ENCODE measurements at regions not wholly inside any gene's neighbourhood (a gene's known extent, or its start where the extent isn't known, plus 50 kb on each side); places are given as distances from the start of the nearest gene placed in this dataset.

- no TSS peak for BruUV-seq (replicated peaks)
- in situ Hi-C loops (cut with HindIII; ENCODE audit: low pct_unique_long_range_greater_than_20kb, low sequenced_read_pairs) = no loop called here
- H3K4me3 ChIP-seq (ENCODE audit: low read depth in 2 of 2, low read length in 2 of 2) = no peak overlapping the region
- H3K36me3 ChIP-seq (ENCODE audit: control insufficient read depth, insufficient read depth, low read length) = no peaks in the 10 kb centered on the region
- no peak for ATAC-seq
- H3K27me3 ChIP-seq (ENCODE audit: control insufficient read depth, insufficient read depth, low read length) = no peaks in the 10 kb centered on the region
- H3K4me1 ChIP-seq (ENCODE audit: control insufficient read depth, insufficient read depth, low read length) = no peaks in the 10 kb centered on the region
- CTCF ChIA-PET = interaction anchor here (0.5 kb wide), 1 partner anchor 45 kb away, joined by 4 read pairs; no protein-coding TSS in a partner anchor
- H3K9me3 ChIP-seq (ENCODE audit: control insufficient read depth, insufficient read depth, low read depth, low read length) = no peaks in the 10 kb centered on the region
- TF ChIP-seq CTCF (IDR thresholded peaks at IDR 0.05) = no peak
- TF ChIP-seq TCF7L2 (IDR thresholded peaks at IDR 0.05; ENCODE audit: low read depth, low read length) = no peak
- no peak for TF ChIP-seq REST (IDR thresholded peaks at IDR 0.05; ENCODE audit: insufficient read depth in 1 of 2, low read depth in 2 of 2, low read length in 1 of 2)
- no peak for TF ChIP-seq POLR2AphosphoS5 (IDR thresholded peaks at IDR 0.05; ENCODE audit: low read depth, low read length)
- no peak for DNase-seq (ENCODE audit: low read depth, low spot score)
- no peak overlapping the region for H3K27ac ChIP-seq (ENCODE audit: low read length)
- POLR2A ChIA-PET = no interaction called here
- intact Hi-C loops (cut with micrococcal nuclease; ENCODE audit: unreplicated experiment) = no loop called here
Observed at GRCh38 chr5:143552680-143553079, 149.2 kb upstream of the NR3C1 start.

GRCh38 chr5:143551820-143552251, 148.3 kb upstream of the NR3C1 start:
- CTCF ChIA-PET = no interaction called here
- TF ChIP-seq CTCF (IDR thresholded peaks at IDR 0.05) (no peak), REST (IDR thresholded peaks at IDR 0.05; ENCODE audit: insufficient read depth in 1 of 2, low read depth in 2 of 2, low read length in 1 of 2) (no peak), POLR2AphosphoS5 (IDR thresholded peaks at IDR 0.05; ENCODE audit: low read depth, low read length) (no peak)
- no peak overlapping the region for H3K4me3 ChIP-seq (ENCODE audit: low read depth in 2 of 2, low read length in 2 of 2)
- intact Hi-C loops (cut with micrococcal nuclease; ENCODE audit: unreplicated experiment) = no loop called here
- in situ Hi-C loops (cut with HindIII; ENCODE audit: low pct_unique_long_range_greater_than_20kb, low sequenced_read_pairs) = no loop called here
- H3K9me3 ChIP-seq (ENCODE audit: control insufficient read depth, insufficient read depth, low read depth, low read length) = no peaks in the 10 kb centered on the region
- POLR2A ChIA-PET = no interaction called here
- ATAC-seq = no peak
- H3K4me1 ChIP-seq (ENCODE audit: control insufficient read depth, insufficient read depth, low read length) = no peaks in the 10 kb centered on the region
- H3K27me3 ChIP-seq (ENCODE audit: control insufficient read depth, insufficient read depth, low read length) = no peaks in the 10 kb centered on the region
- no peaks in the 10 kb centered on the region for H3K36me3 ChIP-seq (ENCODE audit: control insufficient read depth, insufficient read depth, low read length)
- no peak overlapping the region for H3K27ac ChIP-seq (ENCODE audit: low read length)
- DNase-seq (ENCODE audit: low read depth, low spot score) = no peak
- no TSS peak for BruUV-seq (replicated peaks)
